AG09309 (cell line): ENCODE measurements at regions not wholly inside any gene's neighbourhood (a gene's known extent, or its start where the extent isn't known, plus 50 kb on each side); places are given as distances from the start of the nearest gene placed in this dataset.

Experiments
- DNase-seq: peaks from one replicate; pipeline ENCODE4 v3.0.0-alpha.2; 2010; ENCODE audit warnings: low read depth
- H3K4me3 ChIP-seq: 2 replicates; pipeline ENCODE4 v1.5.1; 2011; ENCODE audit warnings: mild to moderate bottlenecking, low read depth, low read length, moderate library complexity; ENCODE audit not compliant: control insufficient read depth
- CTCF ChIP-seq: IDR thresholded peaks from 2 replicates; pipeline ENCODE4 v1.5.1; 2011; ENCODE audit warnings: mild to moderate bottlenecking, low read depth, low read length, inconsistent platforms; ENCODE audit not compliant: insufficient read depth, control insufficient read depth; ENCODE audit errors: missing control alignments

DNA sequence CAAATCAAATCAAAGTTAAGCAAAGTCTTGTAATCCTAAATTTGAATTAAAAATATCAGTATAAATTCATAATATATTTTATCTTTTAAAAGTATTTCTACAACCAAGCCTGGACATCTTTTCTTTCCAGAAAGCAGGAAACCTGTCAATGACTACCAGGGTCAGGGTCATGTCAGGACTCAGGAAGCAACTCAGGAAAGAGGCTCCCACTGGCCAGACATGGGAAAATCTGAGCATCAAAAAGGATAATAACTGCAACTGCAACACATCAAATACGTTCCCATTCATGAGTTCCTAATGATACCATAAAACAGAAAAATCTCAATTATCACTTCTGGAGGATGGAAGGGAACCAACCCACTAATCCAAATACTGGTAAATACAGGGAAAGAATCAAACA lies 76.0 kb upstream of the GALNT18 start:
- DNase-seq = no peak
- no peak for TF ChIP-seq CTCF
- no peak overlapping the region for H3K4me3 ChIP-seq

DNA sequence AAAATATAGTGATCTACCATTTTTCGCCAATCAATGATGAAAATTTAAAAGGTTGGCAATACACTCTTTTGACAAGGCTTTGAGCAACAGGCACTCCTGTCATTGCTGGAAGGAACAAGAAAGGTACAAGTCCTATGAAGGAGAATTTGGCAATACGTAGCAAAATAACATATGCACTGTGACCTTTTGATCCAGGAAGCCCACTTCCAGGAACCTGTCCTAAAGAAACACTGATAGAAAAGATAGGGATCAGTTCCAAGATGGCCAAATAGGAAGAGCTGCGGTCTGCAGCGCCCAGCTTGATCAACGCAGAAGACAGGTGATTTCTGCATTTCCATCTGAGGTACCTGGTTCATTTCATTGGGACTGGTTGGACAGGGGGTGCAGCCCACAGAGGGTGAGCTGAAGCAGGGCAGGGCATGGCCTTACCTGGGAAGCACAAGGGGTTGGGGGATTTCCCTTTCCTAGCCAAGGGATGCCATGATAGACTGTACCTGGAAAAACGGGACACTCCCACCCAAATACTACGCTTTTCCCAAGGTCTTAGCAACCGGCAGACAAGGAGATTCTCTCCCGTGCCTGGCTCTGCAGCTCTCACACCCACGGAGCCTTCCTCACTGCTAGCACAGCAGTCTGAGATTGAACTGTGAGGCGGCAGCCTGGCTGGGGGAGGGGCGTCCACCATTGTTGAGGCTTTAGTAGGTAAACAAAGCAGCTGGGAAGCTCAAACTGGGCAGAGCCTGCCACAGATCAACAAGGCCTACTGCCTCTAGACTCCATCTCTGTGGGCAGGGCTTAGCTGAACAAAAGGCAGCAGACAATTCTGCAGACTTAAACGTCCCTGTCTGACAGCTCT lies 69.7 kb upstream of the GALNT18 start:
- no peak overlapping the region for H3K4me3 ChIP-seq
- TF ChIP-seq CTCF = no peak
- no peak for DNase-seq

- TF ChIP-seq CTCF = no peak
- H3K4me3 ChIP-seq = no peak overlapping the region
- DNase-seq = no peak
These were observed 59.7 kb upstream of the GALNT18 start for GRCh38 chr11:11681536-11681935.

GRCh38 chr11:11677672-11678356 lies 56.0 kb upstream of the GALNT18 start:
- no peak for DNase-seq
- no peak for TF ChIP-seq CTCF
- no peak overlapping the region for H3K4me3 ChIP-seq

DNA sequence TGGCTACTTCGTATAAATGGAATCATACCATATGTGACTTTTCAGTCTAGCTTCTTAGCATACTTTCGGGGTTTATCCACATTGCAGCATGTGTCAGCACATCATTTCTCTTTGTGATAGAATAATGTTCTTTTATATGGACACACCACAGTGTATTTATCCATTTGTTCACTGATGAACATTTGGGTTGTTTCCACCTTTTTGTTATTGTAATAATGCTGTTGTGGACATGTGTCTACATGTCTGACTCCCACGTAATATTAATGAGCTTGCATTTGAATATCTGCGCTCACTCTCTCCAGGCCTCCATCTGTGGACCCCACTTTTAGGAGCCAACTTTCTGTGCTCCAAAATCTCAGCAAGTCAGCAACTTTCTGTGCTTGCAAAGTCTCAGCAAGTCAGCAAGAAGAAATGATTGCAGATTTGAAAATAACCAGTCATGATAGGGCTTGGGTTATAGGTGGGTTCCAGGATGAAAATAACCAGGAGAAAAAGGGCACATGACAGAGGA lies 53.9 kb upstream of the GALNT18 start:
- DNase-seq = no peak
- no peak for TF ChIP-seq CTCF
- no peak overlapping the region for H3K4me3 ChIP-seq

- no peak for TF ChIP-seq CTCF
- DNase-seq = no peak
- H3K4me3 ChIP-seq = no peak overlapping the region
These were observed 51.0 kb upstream of the GALNT18 start for GRCh38 chr11:11672789-11673188.
